ENCODE measurements at regions not wholly inside any gene's neighbourhood (a gene's known extent, or its start where the extent isn't known, plus 50 kb on each side); places are given as distances from the start of the nearest gene placed in this dataset.

DNA sequence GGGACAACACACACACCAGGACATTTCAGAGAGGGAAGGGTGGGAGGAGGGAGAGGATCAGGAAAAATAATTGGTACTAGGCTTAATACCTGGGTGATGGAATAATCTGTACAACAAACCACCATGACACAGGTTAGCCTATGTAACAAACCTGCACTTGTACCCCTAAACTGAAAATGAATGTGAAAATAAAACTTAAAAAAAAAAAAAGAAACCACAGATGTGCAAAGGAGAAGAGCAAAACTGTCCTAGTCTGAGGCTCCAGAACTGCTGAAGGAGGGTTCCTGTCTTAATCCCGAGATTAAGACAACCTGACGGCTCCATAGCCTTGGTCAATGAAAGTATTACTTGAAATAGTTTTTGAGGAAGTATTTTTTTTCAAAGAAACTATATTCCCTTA, 423.0 kb downstream of the NEBL start:
- Histone ChIP-seq H3K27ac (ENCODE audit: low read depth in 2 of 2, low read length in 2 of 2) (no peak overlapping the region), H3K9me3 (ENCODE audit: control insufficient read depth in 2 of 3, insufficient read depth in 1 of 3, low read length in 3 of 3) (no peaks in the 10 kb centered on the region), H3K4me3 (ENCODE audit: low read length in 3 of 3) (no peak overlapping the region), H3K36me3 (ENCODE audit: control insufficient read depth in 2 of 3, insufficient read depth in 3 of 3, low read length in 3 of 3) (no peaks in the 10 kb centered on the region), H3K4me1 (ENCODE audit: control insufficient read depth in 2 of 3, insufficient read depth in 2 of 3, low read depth in 1 of 3, low read length in 3 of 3) (no peaks in the 10 kb centered on the region), H3K9ac (ENCODE audit: low read length in 3 of 3) (no peak overlapping the region), H3K27me3 (ENCODE audit: control insufficient read depth, insufficient read depth, low read length) (no peaks in the 10 kb centered on the region)
- TF ChIP-seq, protein P1, sequence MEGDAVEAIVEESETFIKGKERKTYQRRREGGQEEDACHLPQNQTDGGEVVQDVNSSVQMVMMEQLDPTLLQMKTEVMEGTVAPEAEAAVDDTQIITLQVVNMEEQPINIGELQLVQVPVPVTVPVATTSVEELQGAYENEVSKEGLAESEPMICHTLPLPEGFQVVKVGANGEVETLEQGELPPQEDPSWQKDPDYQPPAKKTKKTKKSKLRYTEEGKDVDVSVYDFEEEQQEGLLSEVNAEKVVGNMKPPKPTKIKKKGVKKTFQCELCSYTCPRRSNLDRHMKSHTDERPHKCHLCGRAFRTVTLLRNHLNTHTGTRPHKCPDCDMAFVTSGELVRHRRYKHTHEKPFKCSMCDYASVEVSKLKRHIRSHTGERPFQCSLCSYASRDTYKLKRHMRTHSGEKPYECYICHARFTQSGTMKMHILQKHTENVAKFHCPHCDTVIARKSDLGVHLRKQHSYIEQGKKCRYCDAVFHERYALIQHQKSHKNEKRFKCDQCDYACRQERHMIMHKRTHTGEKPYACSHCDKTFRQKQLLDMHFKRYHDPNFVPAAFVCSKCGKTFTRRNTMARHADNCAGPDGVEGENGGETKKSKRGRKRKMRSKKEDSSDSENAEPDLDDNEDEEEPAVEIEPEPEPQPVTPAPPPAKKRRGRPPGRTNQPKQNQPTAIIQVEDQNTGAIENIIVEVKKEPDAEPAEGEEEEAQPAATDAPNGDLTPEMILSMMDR (IDR thresholded peaks at IDR 0.05; ENCODE audit: borderline replicate concordance, extremely low read depth, insufficient read depth): no peak
- DNase-seq (no peak), FAIRE-seq (no peak)
- intact Hi-C loops (cut with DNase I): no loop called here

DNA sequence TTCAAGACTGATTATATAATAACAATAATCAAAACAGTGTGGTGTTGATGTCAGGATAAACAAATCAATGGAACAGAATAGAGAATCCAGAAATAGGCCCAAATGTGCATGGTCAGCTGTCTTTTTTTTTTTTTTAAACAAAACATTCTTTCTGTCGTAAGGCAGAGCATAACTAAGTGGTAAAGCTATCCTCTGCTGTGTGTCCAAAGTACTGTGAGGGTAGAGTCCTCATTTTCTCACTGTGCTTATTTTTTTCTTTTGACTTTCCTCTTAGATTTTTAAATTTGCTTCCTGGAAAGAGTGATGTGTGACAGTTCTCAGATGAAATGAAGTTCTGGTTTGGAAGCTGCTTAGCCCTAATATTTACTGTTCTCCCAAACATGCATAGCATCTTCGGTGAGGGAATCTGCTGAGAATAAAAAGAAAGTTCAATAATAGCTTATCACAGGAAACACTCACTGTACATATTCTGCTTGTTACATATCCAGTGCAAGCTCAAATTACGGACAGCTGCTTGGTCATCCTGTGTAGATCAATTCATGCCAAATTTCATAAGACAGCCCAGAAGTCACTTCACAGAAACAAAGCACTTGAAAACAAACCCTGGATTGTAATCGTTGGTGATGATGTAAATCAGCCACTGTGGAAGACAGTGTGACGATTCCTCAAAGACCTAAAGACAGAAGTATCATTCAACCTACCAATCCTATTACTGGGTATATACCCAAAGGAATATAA, 423.9 kb downstream of the NEBL start:
- DNase-seq (no peak), FAIRE-seq (no peak)
- no peak overlapping the region for H3K9ac ChIP-seq (ENCODE audit: low read length in 3 of 3)
- no peaks in the 10 kb centered on the region for H3K4me1 ChIP-seq (ENCODE audit: control insufficient read depth in 2 of 3, insufficient read depth in 2 of 3, low read depth in 1 of 3, low read length in 3 of 3)
- intact Hi-C loops (cut with DNase I): no loop called here
- no peak overlapping the region for H3K27ac ChIP-seq (ENCODE audit: low read depth in 2 of 2, low read length in 2 of 2)
- H3K27me3 ChIP-seq (ENCODE audit: control insufficient read depth, insufficient read depth, low read length): no peaks in the 10 kb centered on the region
- TF ChIP-seq, protein P1 (IDR thresholded peaks at IDR 0.05; ENCODE audit: borderline replicate concordance, extremely low read depth, insufficient read depth): no peak
- no peaks in the 10 kb centered on the region for H3K9me3 ChIP-seq (ENCODE audit: control insufficient read depth in 2 of 3, insufficient read depth in 1 of 3, low read length in 3 of 3)
- no peaks in the 10 kb centered on the region for H3K36me3 ChIP-seq (ENCODE audit: control insufficient read depth in 2 of 3, insufficient read depth in 3 of 3, low read length in 3 of 3)
- no peak overlapping the region for H3K4me3 ChIP-seq (ENCODE audit: low read length in 3 of 3)

DNA sequence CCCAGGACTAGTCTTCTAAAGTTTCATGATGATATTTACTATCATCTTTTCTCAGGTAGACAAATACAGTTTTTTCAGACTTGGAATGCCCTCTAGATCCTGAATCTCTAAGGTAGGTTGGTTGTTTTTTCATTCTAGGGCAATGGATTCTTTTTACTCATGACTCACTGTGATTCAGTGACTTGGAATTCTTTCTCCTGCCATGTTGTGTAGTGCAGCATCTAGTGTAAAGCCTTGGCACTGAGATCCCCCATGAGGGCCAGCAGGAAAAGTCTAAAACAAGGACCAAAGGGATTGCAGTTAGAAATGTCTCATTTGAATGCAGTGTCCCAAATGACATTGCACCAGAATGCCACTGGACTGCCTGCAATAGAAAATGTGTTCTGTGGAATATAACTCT, 430.4 kb downstream of the NEBL start:
- TF ChIP-seq, protein P1 (IDR thresholded peaks at IDR 0.05; ENCODE audit: borderline replicate concordance, extremely low read depth, insufficient read depth): no peak
- Histone ChIP-seq H3K4me3 (ENCODE audit: low read length in 3 of 3) (no peak overlapping the region), H3K4me1 (ENCODE audit: control insufficient read depth in 2 of 3, insufficient read depth in 2 of 3, low read depth in 1 of 3, low read length in 3 of 3) (no peaks in the 10 kb centered on the region), H3K9me3 (ENCODE audit: control insufficient read depth in 2 of 3, insufficient read depth in 1 of 3, low read length in 3 of 3) (no peaks in the 10 kb centered on the region), H3K36me3 (ENCODE audit: control insufficient read depth in 2 of 3, insufficient read depth in 3 of 3, low read length in 3 of 3) (no peaks in the 10 kb centered on the region), H3K9ac (ENCODE audit: low read length in 3 of 3) (no peak overlapping the region), H3K27me3 (ENCODE audit: control insufficient read depth, insufficient read depth, low read length) (no peaks in the 10 kb centered on the region), H3K27ac (ENCODE audit: low read depth in 2 of 2, low read length in 2 of 2) (no peak overlapping the region)
- no peak for DNase-seq
- intact Hi-C loops (cut with DNase I): no loop called here
- no peak for FAIRE-seq

DNA sequence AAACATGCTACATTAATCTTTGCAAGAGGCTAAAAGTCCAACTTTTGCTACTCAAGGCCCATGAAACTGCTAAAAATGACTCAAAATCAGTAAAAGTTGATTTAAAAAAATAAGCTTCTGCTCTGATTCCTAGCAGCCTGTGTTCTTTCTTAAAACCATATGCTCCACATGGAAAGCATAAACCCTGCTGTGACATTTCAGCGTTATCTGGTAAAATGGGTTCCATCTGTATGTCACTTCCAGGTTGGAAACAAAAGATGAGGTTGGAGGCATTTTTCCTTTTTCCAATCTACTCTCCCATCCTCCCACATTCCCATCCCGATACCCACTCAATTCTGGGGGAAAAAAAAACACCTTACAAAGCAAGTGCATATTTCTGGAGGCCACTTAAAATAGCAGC, 439.5 kb downstream of the NEBL start:
- intact Hi-C loops (cut with DNase I): no loop called here
- TF ChIP-seq, protein P1 (IDR thresholded peaks at IDR 0.05; ENCODE audit: borderline replicate concordance, extremely low read depth, insufficient read depth): no peak
- H3K36me3 ChIP-seq (ENCODE audit: control insufficient read depth in 2 of 3, insufficient read depth in 3 of 3, low read length in 3 of 3): no peaks in the 10 kb centered on the region
- peak in 2 of 5 donors; percentile 17 to 66 for DNase-seq
- no peaks in the 10 kb centered on the region for H3K9me3 ChIP-seq (ENCODE audit: control insufficient read depth in 2 of 3, insufficient read depth in 1 of 3, low read length in 3 of 3)
- no peaks in the 10 kb centered on the region for H3K4me1 ChIP-seq (ENCODE audit: control insufficient read depth in 2 of 3, insufficient read depth in 2 of 3, low read depth in 1 of 3, low read length in 3 of 3)
- no peak for FAIRE-seq
- no peaks in the 10 kb centered on the region for H3K27me3 ChIP-seq (ENCODE audit: control insufficient read depth, insufficient read depth, low read length)
- no peak overlapping the region for H3K9ac ChIP-seq (ENCODE audit: low read length in 3 of 3)
- no peak overlapping the region for H3K27ac ChIP-seq (ENCODE audit: low read depth in 2 of 2, low read length in 2 of 2)
- no peak overlapping the region for H3K4me3 ChIP-seq (ENCODE audit: low read length in 3 of 3)
